ENCODE measurements at regions not wholly inside any gene's neighbourhood (a gene's known extent, or its start where the extent isn't known, plus 50 kb on each side); places are given as distances from the start of the nearest gene placed in this dataset.
"Not testable (repeated sequence)": the region's sequence is repeated elsewhere in the genome, so short reads cannot be mapped to it uniquely, and the experiment has no call there.

GRCh38 chr7:17396692-17397091 is 98.2 kb downstream of the AHR start:
- H3K4me3 ChIP-seq (ENCODE audit: low read length), result no peak overlapping the region
- TF ChIP-seq ZNF274 (IDR thresholded peaks at IDR 0.05; ENCODE audit: low read depth, low read length), result no peak

- peak overlapping the region; percentile 53 for H3K4me3 ChIP-seq (ENCODE audit: low read length)
- TF ChIP-seq ZNF274 (IDR thresholded peaks at IDR 0.05; ENCODE audit: low read depth, low read length), result no peak
These were observed 103.6 kb downstream of the AHR start for GRCh38 chr7:17401791-17402627.

GRCh38 chr7:17402628-17403278 is 104.3 kb downstream of the AHR start:
- no peak for TF ChIP-seq ZNF274 (IDR thresholded peaks at IDR 0.05; ENCODE audit: low read depth, low read length)
- H3K4me3 ChIP-seq (ENCODE audit: low read length), result peak overlapping the region; percentile 49; the same call in 1 of the 2 replicates

GRCh38 chr7:17404006-17404405 is 105.6 kb downstream of the AHR start:
- TF ChIP-seq ZNF274 (IDR thresholded peaks at IDR 0.05; ENCODE audit: low read depth, low read length), result no peak
- H3K4me3 ChIP-seq (ENCODE audit: low read length), result no peak overlapping the region

GRCh38 chr7:17405786-17406185 is 107.3 kb downstream of the AHR start:
- TF ChIP-seq ZNF274 (IDR thresholded peaks at IDR 0.05; ENCODE audit: low read depth, low read length), result no peak
- no peak overlapping the region for H3K4me3 ChIP-seq (ENCODE audit: low read length)

- no peak for TF ChIP-seq ZNF274 (IDR thresholded peaks at IDR 0.05; ENCODE audit: low read depth, low read length)
- H3K4me3 ChIP-seq (ENCODE audit: low read length), result no peak overlapping the region
These were observed 108.3 kb downstream of the AHR start for GRCh38 chr7:17406738-17407137.

- TF ChIP-seq ZNF274 (IDR thresholded peaks at IDR 0.05; ENCODE audit: low read depth, low read length), result no peak
- H3K4me3 ChIP-seq (ENCODE audit: low read length), result no peak overlapping the region
These were observed 108.8 kb downstream of the AHR start for GRCh38 chr7:17407229-17407628.

GRCh38 chr7:17408245-17408903 is 109.9 kb downstream of the AHR start:
- H3K4me3 ChIP-seq (ENCODE audit: low read length), result no peak overlapping the region
- TF ChIP-seq ZNF274 (IDR thresholded peaks at IDR 0.05; ENCODE audit: low read depth, low read length), result no peak

GRCh38 chr7:17408904-17409290 is 110.4 kb downstream of the AHR start:
- H3K4me3 ChIP-seq (ENCODE audit: low read length), result no peak overlapping the region

GRCh38 chr7:17411922-17412321 is 113.5 kb downstream of the AHR start:
- TF ChIP-seq ZNF274 (IDR thresholded peaks at IDR 0.05; ENCODE audit: low read depth, low read length), result no peak
- no peak overlapping the region for H3K4me3 ChIP-seq (ENCODE audit: low read length)

More at GRCh38 chr7:17408904-17409290, 110.4 kb downstream of the AHR start:
- TF ChIP-seq ZNF274 (IDR thresholded peaks at IDR 0.05; ENCODE audit: low read depth, low read length), result no peak

- no peak overlapping the region for H3K4me3 ChIP-seq (ENCODE audit: low read length)
- no peak for TF ChIP-seq ZNF274 (IDR thresholded peaks at IDR 0.05; ENCODE audit: low read depth, low read length)
These were observed 114.4 kb downstream of the AHR start for GRCh38 chr7:17412883-17413282.

GRCh38 chr7:17415955-17416354 is 117.5 kb downstream of the AHR start:
- no peak for TF ChIP-seq ZNF274 (IDR thresholded peaks at IDR 0.05; ENCODE audit: low read depth, low read length)
- no peak overlapping the region for H3K4me3 ChIP-seq (ENCODE audit: low read length)

- not testable (repeated sequence) for H3K4me3 ChIP-seq (ENCODE audit: low read length)
These were observed 122.0 kb downstream of the AHR start for GRCh38 chr7:17420308-17421015.

- no peak for TF ChIP-seq ZNF274 (IDR thresholded peaks at IDR 0.05; ENCODE audit: low read depth, low read length)
- no peak overlapping the region for H3K4me3 ChIP-seq (ENCODE audit: low read length)
These were observed 123.5 kb downstream of the AHR start for GRCh38 chr7:17421941-17422340.

Measured in GM08714 (cell line).